ENCODE measurements at regions not wholly inside any gene's neighbourhood (a gene's known extent, or its start where the extent isn't known, plus 50 kb on each side); places are given as distances from the start of the nearest gene placed in this dataset.
"Not testable (repeated sequence)": the region's sequence is repeated elsewhere in the genome, so short reads cannot be mapped to it uniquely, and the experiment has no call there.

DNA sequence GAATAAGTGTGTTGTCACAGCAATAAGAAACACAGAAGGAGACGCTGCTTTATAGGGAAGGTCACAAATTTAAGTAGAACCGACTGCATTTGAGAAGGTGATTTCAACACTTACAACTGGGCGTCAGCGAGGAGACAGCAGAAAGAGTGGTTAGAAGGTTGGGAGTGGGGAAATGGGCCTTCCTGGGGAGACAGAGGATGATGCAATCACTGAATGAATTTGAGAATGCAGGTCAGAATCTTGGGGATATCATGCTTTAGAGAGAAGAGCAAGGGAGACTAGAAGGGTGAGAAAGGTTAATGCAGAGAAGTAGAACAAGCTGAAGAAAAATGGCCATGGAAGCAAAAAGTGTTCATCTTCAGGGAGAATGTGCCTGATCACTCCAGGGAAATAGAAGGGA is 616.1 kb upstream of the FAM98A start:
- TF ChIP-seq, protein P1, sequence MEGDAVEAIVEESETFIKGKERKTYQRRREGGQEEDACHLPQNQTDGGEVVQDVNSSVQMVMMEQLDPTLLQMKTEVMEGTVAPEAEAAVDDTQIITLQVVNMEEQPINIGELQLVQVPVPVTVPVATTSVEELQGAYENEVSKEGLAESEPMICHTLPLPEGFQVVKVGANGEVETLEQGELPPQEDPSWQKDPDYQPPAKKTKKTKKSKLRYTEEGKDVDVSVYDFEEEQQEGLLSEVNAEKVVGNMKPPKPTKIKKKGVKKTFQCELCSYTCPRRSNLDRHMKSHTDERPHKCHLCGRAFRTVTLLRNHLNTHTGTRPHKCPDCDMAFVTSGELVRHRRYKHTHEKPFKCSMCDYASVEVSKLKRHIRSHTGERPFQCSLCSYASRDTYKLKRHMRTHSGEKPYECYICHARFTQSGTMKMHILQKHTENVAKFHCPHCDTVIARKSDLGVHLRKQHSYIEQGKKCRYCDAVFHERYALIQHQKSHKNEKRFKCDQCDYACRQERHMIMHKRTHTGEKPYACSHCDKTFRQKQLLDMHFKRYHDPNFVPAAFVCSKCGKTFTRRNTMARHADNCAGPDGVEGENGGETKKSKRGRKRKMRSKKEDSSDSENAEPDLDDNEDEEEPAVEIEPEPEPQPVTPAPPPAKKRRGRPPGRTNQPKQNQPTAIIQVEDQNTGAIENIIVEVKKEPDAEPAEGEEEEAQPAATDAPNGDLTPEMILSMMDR (IDR thresholded peaks at IDR 0.05; ENCODE audit: insufficient read depth, low read length, missing control alignments): no peak
- CTCF ChIA-PET: no interaction called here
- DNase-seq (ENCODE audit: low read depth, low spot score): no peak
- no peak overlapping the region for H3K4me3 ChIP-seq (ENCODE audit: low read depth, low read length)
- POLR2A ChIA-PET: no interaction called here

DNA sequence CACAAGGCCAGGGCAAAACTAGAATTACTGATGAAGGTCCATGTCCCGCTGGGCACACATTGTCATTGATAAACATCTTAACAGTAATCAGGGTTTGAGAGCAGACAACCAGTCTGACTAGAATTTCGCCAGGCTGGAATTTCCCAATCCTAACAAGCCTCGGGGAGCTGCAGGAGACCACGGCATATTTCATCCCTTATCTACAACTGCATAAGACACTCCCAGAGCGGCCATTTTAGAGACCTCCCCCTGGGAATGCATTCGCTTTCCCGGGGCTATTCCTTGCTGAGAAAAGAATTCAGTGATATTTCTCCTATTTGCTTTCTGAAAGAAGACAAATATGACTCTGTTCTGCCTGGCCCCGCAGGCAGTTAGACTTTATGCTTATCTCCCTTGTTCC is 611.3 kb upstream of the FAM98A start:
- CTCF ChIA-PET; POLR2A ChIA-PET; DNase-seq (ENCODE audit: low read depth, low spot score); H3K4me3 ChIP-seq (ENCODE audit: low read depth, low read length): not testable (repeated sequence)

DNA sequence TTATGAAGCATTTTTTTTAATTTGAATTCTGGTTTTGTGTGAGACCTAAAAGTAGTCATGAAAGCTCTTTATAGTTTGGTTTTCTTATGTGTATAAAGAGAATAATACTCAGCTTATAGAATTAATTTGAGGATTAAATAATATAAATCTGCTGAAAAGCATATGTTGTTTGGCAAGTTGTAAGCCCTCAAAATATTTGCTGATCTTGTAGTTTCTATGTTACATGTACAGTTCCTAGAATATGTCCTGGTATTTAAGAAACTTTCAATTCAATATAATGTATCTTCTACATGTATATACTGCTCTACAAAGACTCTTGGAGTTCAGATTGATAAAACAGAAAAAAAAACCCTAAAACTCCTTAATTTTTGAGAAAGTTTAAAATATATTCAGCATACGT is 605.5 kb upstream of the FAM98A start:
- H3K4me3 ChIP-seq (ENCODE audit: low read depth, low read length): no peak overlapping the region
- TF ChIP-seq, protein P1 (IDR thresholded peaks at IDR 0.05; ENCODE audit: insufficient read depth, low read length, missing control alignments): no peak
- DNase-seq (ENCODE audit: low read depth, low spot score): no peak
- ChIA-PET POLR2A (no interaction called here), CTCF (no interaction called here)

DNA sequence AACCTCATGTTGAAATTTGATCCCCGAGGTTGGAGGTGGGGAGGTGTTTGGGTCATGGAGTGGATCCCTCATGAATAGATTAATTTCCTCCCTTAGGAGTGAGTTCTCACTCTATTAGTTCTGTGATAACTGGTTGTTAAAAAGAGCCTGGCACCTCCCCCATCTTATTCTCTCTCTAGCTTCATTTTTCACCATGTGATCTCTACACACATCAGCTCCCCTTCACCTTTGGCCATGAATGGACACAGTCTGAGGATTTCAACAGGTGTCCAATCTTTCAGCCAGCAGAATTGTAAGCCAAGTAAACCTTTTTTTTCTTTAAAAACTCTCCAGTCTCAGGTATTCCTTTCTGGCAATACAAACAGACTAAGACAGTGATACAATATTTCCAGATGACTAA is 602.0 kb upstream of the FAM98A start:
- DNase-seq (ENCODE audit: low read depth, low spot score): no peak
- POLR2A ChIA-PET: no interaction called here
- CTCF ChIA-PET: no interaction called here

DNA sequence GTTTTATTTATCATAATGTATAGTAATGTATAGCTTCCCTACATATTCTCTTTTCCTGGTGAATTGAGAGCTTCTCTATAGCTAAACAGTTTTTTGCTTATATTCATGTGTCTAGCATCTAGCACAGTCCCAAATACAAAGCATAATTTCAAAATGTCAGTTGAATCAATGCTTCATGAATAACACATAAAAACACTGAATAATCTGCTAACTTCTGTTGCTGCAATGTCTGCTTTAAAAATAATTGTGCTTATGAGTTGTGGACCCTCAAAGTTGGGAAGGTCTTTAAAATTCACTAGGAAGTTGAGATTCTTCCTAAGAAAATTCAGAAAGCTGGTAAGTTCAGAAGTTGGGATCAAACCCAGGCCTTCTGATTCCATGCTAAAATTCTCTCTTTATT is 600.9 kb upstream of the FAM98A start:
- TF ChIP-seq, protein P1 (IDR thresholded peaks at IDR 0.05; ENCODE audit: insufficient read depth, low read length, missing control alignments): no peak
- ChIA-PET CTCF (no interaction called here), POLR2A (no interaction called here)
- H3K4me3 ChIP-seq (ENCODE audit: low read depth, low read length): no peak overlapping the region
- no peak for DNase-seq (ENCODE audit: low read depth, low spot score)

More for the DNA sequence above, 602.0 kb upstream of the FAM98A start:
- no peak overlapping the region for H3K4me3 ChIP-seq (ENCODE audit: low read depth, low read length)
- TF ChIP-seq, protein P1 (IDR thresholded peaks at IDR 0.05; ENCODE audit: insufficient read depth, low read length, missing control alignments): no peak

DNA sequence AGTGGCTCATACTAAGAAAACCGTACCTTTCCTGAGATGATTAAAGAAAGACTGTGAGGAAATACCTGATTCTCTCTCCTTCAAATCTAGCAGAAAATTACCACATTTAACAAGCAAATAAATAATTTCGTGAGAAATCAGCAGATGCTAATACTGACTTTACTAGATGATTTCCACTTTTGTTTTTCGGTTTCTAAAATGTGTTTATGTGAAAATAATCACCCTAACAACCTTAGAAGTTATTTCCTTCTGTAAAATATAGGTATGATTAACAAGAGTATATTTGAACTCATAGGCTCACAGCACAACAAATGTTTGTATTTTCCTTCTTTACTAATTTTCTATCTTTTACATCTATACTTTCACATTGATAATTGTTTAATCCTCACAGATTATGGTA is 594.1 kb upstream of the FAM98A start:
- CTCF ChIA-PET: no interaction called here
- no peak overlapping the region for H3K4me3 ChIP-seq (ENCODE audit: low read depth, low read length)
- DNase-seq (ENCODE audit: low read depth, low spot score): no peak
- POLR2A ChIA-PET: no interaction called here
- TF ChIP-seq, protein P1 (IDR thresholded peaks at IDR 0.05; ENCODE audit: insufficient read depth, low read length, missing control alignments): no peak

DNA sequence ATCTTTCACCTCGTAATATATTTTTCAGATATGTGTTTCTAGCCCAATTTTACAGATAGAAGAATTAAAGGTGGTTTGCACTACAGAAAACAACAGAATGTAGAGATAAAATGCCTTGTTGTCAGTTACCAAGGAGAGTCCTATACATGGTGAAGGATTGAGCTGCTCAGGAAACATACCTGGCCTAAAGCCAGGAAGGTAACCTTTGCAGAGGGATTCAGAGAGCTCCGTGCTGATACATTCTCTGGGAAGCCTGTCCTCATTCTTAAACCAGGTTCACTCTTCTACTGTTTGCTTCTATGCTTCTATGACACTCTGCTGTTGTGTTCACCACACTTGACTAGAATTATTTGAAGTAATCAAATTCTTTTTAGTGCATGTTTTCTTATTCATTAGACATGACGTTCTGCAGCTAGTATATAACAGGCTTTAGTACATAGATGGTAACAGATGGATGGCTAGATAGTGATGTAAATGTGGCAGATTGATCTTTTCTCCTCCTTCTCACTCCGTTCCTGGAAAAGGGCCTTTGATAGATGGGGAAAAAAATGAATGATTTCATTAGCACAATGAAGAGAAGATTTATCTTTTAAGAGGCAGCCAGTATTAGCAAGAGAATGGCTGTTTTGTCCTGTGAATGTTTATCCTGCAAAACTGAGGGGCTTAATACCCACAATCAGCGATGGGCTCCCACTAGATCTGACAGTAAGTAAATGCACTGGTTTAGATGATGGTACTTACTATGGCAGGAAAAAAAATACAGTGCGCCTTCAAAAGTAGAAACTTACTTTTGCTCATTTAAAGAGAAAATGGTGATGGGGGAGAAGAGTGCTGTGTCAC is 589.6 kb upstream of the FAM98A start:
- no peak overlapping the region for H3K4me3 ChIP-seq (ENCODE audit: low read depth, low read length)
- ChIA-PET CTCF (no interaction called here), POLR2A (no interaction called here)
- TF ChIP-seq, protein P1 (IDR thresholded peaks at IDR 0.05; ENCODE audit: insufficient read depth, low read length, missing control alignments): no peak
- DNase-seq (ENCODE audit: low read depth, low spot score): no peak

Data from AG04449 (cell line).